OCI-LY7 (cell line): ENCODE measurements at regions not wholly inside any gene's neighbourhood (a gene's known extent, or its start where the extent isn't known, plus 50 kb on each side); places are given as distances from the start of the nearest gene placed in this dataset.
A peak's percentile ranks its signal among the peaks of the same experiment; 100 is the strongest.

ENCODE experiments used
- BruUV-seq: library from RNA; stranded (reverse); fragments of 400-500 nt; replicated peaks from 2 replicates; lab custom pipeline; 2021; lab: Mats Ljungman, UMichigan
- CTCF ChIA-PET: fragments of 300-600 bp; sonication (Branson Sonifier 250); formaldehyde crosslinking; loops from one replicate; lab custom pipeline; 2022; ENCODE audit warnings: antibody characterized with exemption; ENCODE audit not compliant: unreplicated experiment; lab: Charles Lee
- POLR2A ChIA-PET: fragments of 300-600 bp; sonication (Branson Sonifier 250); formaldehyde crosslinking; loops from one replicate; lab custom pipeline; 2022; ENCODE audit warnings: antibody characterized with exemption; lab: Charles Lee
- DNase-seq: peaks from one replicate; pipeline ENCODE4 v3.0.0-alpha.2; 2015; ENCODE audit warnings: low spot score
- H2AFZ ChIP-seq: fragments of 200-600 bp; sonication (generic), shearing (Covaris generic); 2 replicates; pipeline ENCODE4 v1.6.1; 2014; ENCODE audit warnings: mild to moderate bottlenecking, antibody characterized with exemption, low read length, moderate library complexity
- H3K27ac ChIP-seq: fragments of 200-600 bp; sonication (generic); 2 replicates; pipeline ENCODE4 v1.5.1; 2014; ENCODE audit warnings: mixed run types, low read depth, mild to moderate bottlenecking, moderate library complexity, low read length, inconsistent platforms; ENCODE audit not compliant: poor library complexity, severe bottlenecking
- H3K36me3 ChIP-seq: fragments of 200-600 bp; sonication (generic); 2 replicates; pipeline ENCODE4 v1.6.1; 2014; ENCODE audit warnings: mild to moderate bottlenecking, antibody characterized with exemption, low read length, moderate library complexity, mixed read lengths; ENCODE audit not compliant: insufficient read depth
- H3K4me1 ChIP-seq: fragments of 200-600 bp; sonication (generic); 2 replicates; pipeline ENCODE4 v1.5.1; 2014; ENCODE audit warnings: mild to moderate bottlenecking, low read length; ENCODE audit not compliant: insufficient read depth, poor library complexity, severe bottlenecking
- H3K4me2 ChIP-seq: fragments of 200-600 bp; sonication (generic); 2 replicates; pipeline ENCODE4 v1.6.1; 2014; ENCODE audit warnings: mild to moderate bottlenecking, low read length
- H3K4me3 ChIP-seq: fragments of 200-600 bp; sonication (generic); 2 replicates; pipeline ENCODE4 v1.5.1; 2014; ENCODE audit warnings: mild to moderate bottlenecking, low read depth, low read length; ENCODE audit not compliant: poor library complexity, severe bottlenecking
- H3K79me2 ChIP-seq: fragments of 200-600 bp; sonication (generic); 2 replicates; pipeline ENCODE4 v1.6.1; 2016; ENCODE audit warnings: low read depth, mild to moderate bottlenecking, low read length, moderate library complexity, mixed read lengths; ENCODE audit not compliant: insufficient read depth
- H3K9me2 ChIP-seq: fragments of 200-600 bp; sonication (generic); 2 replicates; pipeline ENCODE4 v1.6.1; 2016; ENCODE audit warnings: mild to moderate bottlenecking, low read length, mixed read lengths; ENCODE audit not compliant: insufficient read depth
- H3K9me3 ChIP-seq: fragments of 200-600 bp; sonication (generic); 2 replicates; pipeline ENCODE4 v1.6.1; 2014; ENCODE audit warnings: mild to moderate bottlenecking, mixed run types, low read length, mixed read lengths
- H4K20me1 ChIP-seq: fragments of 200-600 bp; sonication (generic); 2 replicates; pipeline ENCODE4 v1.6.1; 2014; ENCODE audit warnings: mild to moderate bottlenecking, antibody characterized with exemption, low read length, moderate library complexity, mixed read lengths; ENCODE audit not compliant: insufficient read depth
- CTCF ChIP-seq: fragments of 200-600 bp; sonication (generic); conservative IDR thresholded peaks from 2 replicates; pipeline ENCODE4 v1.5.1; 2014; ENCODE audit warnings: mild to moderate bottlenecking, antibody characterized with exemption, low read length, moderate library complexity, mixed read lengths
- EZH2phosphoT487 ChIP-seq: fragments of 200-600 bp; sonication (generic); IDR thresholded peaks from 2 replicates; pipeline ENCODE4 v1.6.1; 2018; ENCODE audit warnings: low read depth, borderline replicate concordance, mild to moderate bottlenecking, mixed run types, antibody characterized with exemption, low read length, moderate library complexity, mixed read lengths
- intact Hi-C: fragments of 100-400 bp; cut with micrococcal nuclease; formaldehyde crosslinking; loops from one replicate; pipeline ENCODE4 v1.10.0; 2022; ENCODE audit not compliant: unreplicated experiment

GRCh38 chr5:56414066-56414465, 180.9 kb upstream of the ANKRD55 start:
- Histone ChIP-seq H3K4me3 (peak overlapping the region; percentile 58), H3K79me2 (no peaks in the 10 kb centered on the region), H2AFZ (peak overlapping the region; percentile 96), H3K9me3 (peaks cover 12% of the 10 kb centered on the region; the same call in 1 of the 2 replicates), H3K4me1 (peaks cover 50% of the 10 kb centered on the region), H3K27ac (peak overlapping the region; percentile 84), H3K4me2 (peak overlapping the region; percentile 81), H4K20me1 (no peaks in the 10 kb centered on the region), H3K36me3 (no peaks in the 10 kb centered on the region; the same call in 1 of the 2 replicates), H3K9me2 (no peaks in the 10 kb centered on the region)
- ChIA-PET POLR2A (interaction anchor here (0.6 to 3.0 kb wide), 9 partner anchors 23 to 1765 kb away, joined by 3 to 21 read pairs (median 4); no protein-coding TSS in a partner anchor), CTCF (interaction anchor here (1.5 kb wide), 1 partner anchor 424 kb away, joined by 5 read pairs; no protein-coding TSS in a partner anchor)
- DNase-seq: peak; percentile 28
- no TSS peak for BruUV-seq
- intact Hi-C loops: loop anchor here (5.0 kb wide), 1 partner anchor 258 kb away; no protein-coding TSS in a partner anchor
- TF ChIP-seq CTCF: no peak

- ChIA-PET POLR2A (interaction anchor here (0.7 to 0.9 kb wide), 2 partner anchors 255 to 1765 kb away, joined by 3 read pairs; no protein-coding TSS in a partner anchor), CTCF (no interaction called here)
- no peaks in the 10 kb centered on the region for H3K79me2 ChIP-seq
- no peaks in the 10 kb centered on the region for H3K9me2 ChIP-seq
- no peak for TF ChIP-seq EZH2phosphoT487
- TF ChIP-seq CTCF: no peak
- no peak for DNase-seq
- peak overlapping the region; percentile 96 for H2AFZ ChIP-seq
- intact Hi-C loops: loop anchor here (5.0 kb wide), 1 partner anchor 259 kb away; no protein-coding TSS in a partner anchor
- peaks cover 7% of the 10 kb centered on the region; the same call in 1 of the 2 replicates for H3K9me3 ChIP-seq
- peak overlapping the region; percentile 81 for H3K4me2 ChIP-seq
- no peaks in the 10 kb centered on the region; the same call in 1 of the 2 replicates for H3K36me3 ChIP-seq
- peak overlapping the region; percentile 58 for H3K4me3 ChIP-seq
- H4K20me1 ChIP-seq: no peaks in the 10 kb centered on the region
- no TSS peak for BruUV-seq
- H3K4me1 ChIP-seq: peaks cover 50% of the 10 kb centered on the region
- H3K27ac ChIP-seq: peak overlapping the region; percentile 84
Measured at GRCh38 chr5:56413546-56413945, 180.4 kb upstream of the ANKRD55 start.
